ENCODE measurements at regions not wholly inside any gene's neighbourhood (a gene's known extent, or its start where the extent isn't known, plus 50 kb on each side); places are given as distances from the start of the nearest gene placed in this dataset.

- no peak for TF ChIP-seq CTCF (IDR thresholded peaks at IDR 0.05; ENCODE audit: insufficient read depth, low read length)
- no peak for TF ChIP-seq POLR2AphosphoS5 (IDR thresholded peaks at IDR 0.05; ENCODE audit: low read depth)
These were observed 472.4 kb downstream of the SH2D1A start for GRCh38 chrX:124818764-124819163.

Data from HL-60 (cell line).